Ecto neural progenitor cell (in vitro differentiated cells): ENCODE measurements at regions not wholly inside any gene's neighbourhood (a gene's known extent, or its start where the extent isn't known, plus 50 kb on each side); places are given as distances from the start of the nearest gene placed in this dataset.
"Not testable (repeated sequence)": the region's sequence is repeated elsewhere in the genome, so short reads cannot be mapped to it uniquely, and the experiment has no call there.

Source experiments
- DNase-seq: peaks from one replicate; pipeline ENCODE4 v3.0.0-alpha.2; 2018; ENCODE audit warnings: low spot score

- DNase-seq: no peak
Observed at GRCh38 chr18:22701795-22702194, 231.3 kb upstream of the RBBP8 start.

GRCh38 chr18:22702806-22703205, 230.3 kb upstream of the RBBP8 start:
- DNase-seq: no peak

GRCh38 chr18:22703883-22704585, 229.1 kb upstream of the RBBP8 start:
- no peak for DNase-seq

- no peak for DNase-seq
Observed at GRCh38 chr18:22704586-22704918, 228.6 kb upstream of the RBBP8 start.

- no peak for DNase-seq
Observed at GRCh38 chr18:22705328-22705727, 227.8 kb upstream of the RBBP8 start.

- not testable (repeated sequence) for DNase-seq
Observed at GRCh38 chr18:22706025-22706424, 227.1 kb upstream of the RBBP8 start.

- DNase-seq: no peak
Observed at GRCh38 chr18:22709288-22710060, 223.7 kb upstream of the RBBP8 start.

- no peak for DNase-seq
Observed at GRCh38 chr18:22710673-22711191, 222.4 kb upstream of the RBBP8 start.

- peak; percentile 48 for DNase-seq
Observed at GRCh38 chr18:22711192-22711685, 221.9 kb upstream of the RBBP8 start.

GRCh38 chr18:22713511-22713910, 219.6 kb upstream of the RBBP8 start:
- no peak for DNase-seq

- not testable (repeated sequence) for DNase-seq
Observed at GRCh38 chr18:22717536-22717935, 215.6 kb upstream of the RBBP8 start.

- DNase-seq: no peak
Observed at GRCh38 chr18:22723221-22723620, 209.9 kb upstream of the RBBP8 start.

GRCh38 chr18:22723773-22724172, 209.4 kb upstream of the RBBP8 start:
- DNase-seq: no peak

- no peak for DNase-seq
Observed at GRCh38 chr18:22726469-22726868, 206.7 kb upstream of the RBBP8 start.

- no peak for DNase-seq
Observed at GRCh38 chr18:22728016-22728415, 205.1 kb upstream of the RBBP8 start.

- no peak for DNase-seq
Observed at GRCh38 chr18:22728481-22729105, 204.5 kb upstream of the RBBP8 start.

GRCh38 chr18:22731398-22731797, 201.7 kb upstream of the RBBP8 start:
- no peak for DNase-seq

GRCh38 chr18:22734105-22734661, 198.9 kb upstream of the RBBP8 start:
- DNase-seq: no peak

GRCh38 chr18:22734791-22735627, 198.1 kb upstream of the RBBP8 start:
- DNase-seq: no peak

GRCh38 chr18:22737054-22737453, 196.1 kb upstream of the RBBP8 start:
- no peak for DNase-seq

GRCh38 chr18:22739061-22739642, 194.0 kb upstream of the RBBP8 start:
- no peak for DNase-seq
